ENCODE measurements at regions not wholly inside any gene's neighbourhood (a gene's known extent, or its start where the extent isn't known, plus 50 kb on each side); places are given as distances from the start of the nearest gene placed in this dataset.

DNA sequence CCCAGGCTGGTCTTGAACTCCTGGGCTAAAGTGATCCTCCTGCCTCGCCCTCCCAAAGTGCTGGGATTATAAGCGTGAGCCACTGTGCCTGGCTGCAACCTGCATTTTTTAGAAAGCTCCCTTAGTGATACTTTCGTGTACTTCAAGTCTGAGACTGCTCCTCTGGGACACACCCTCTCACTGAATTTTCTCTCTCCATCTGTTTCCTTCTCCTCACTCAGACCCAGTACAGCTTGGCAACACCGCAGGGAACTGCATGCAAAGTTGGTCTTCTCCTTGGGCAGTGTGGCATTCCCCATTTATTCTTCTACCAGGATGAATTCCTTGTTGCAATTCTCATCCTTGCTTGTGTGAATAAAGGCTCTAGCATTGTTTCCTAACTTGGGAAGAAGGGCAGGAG lies 175.9 kb downstream of the LPIN1 start:
- TF ChIP-seq, protein P1, sequence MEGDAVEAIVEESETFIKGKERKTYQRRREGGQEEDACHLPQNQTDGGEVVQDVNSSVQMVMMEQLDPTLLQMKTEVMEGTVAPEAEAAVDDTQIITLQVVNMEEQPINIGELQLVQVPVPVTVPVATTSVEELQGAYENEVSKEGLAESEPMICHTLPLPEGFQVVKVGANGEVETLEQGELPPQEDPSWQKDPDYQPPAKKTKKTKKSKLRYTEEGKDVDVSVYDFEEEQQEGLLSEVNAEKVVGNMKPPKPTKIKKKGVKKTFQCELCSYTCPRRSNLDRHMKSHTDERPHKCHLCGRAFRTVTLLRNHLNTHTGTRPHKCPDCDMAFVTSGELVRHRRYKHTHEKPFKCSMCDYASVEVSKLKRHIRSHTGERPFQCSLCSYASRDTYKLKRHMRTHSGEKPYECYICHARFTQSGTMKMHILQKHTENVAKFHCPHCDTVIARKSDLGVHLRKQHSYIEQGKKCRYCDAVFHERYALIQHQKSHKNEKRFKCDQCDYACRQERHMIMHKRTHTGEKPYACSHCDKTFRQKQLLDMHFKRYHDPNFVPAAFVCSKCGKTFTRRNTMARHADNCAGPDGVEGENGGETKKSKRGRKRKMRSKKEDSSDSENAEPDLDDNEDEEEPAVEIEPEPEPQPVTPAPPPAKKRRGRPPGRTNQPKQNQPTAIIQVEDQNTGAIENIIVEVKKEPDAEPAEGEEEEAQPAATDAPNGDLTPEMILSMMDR (IDR thresholded peaks at IDR 0.05) = no peak
- TF ChIP-seq ZFX (IDR thresholded peaks at IDR 0.05; ENCODE audit: borderline replicate concordance) = no peak

Data from 22Rv1 (cell line).